ENCODE measurements at regions not wholly inside any gene's neighbourhood (a gene's known extent, or its start where the extent isn't known, plus 50 kb on each side); places are given as distances from the start of the nearest gene placed in this dataset.

GRCh38 chr6:168370310-168370991, 50.9 kb upstream of the DACT2 start:
- no peak overlapping the region for H3K27ac ChIP-seq (ENCODE audit: control insufficient read depth, insufficient read depth)
- H3K4me1 ChIP-seq (ENCODE audit: control insufficient read depth, insufficient read depth, low read length) = no peaks in the 10 kb centered on the region
- 50% methylated on average over 40 of the region's 43 CpGs for WGBS (ENCODE audit: insufficient coverage, insufficient replicate concordance, low lambda C conversion rate, missing lambda C conversion rate)
- no peaks in the 10 kb centered on the region for H3K79me2 ChIP-seq (ENCODE audit: control insufficient read depth, insufficient read depth, low read length)
- ATAC-seq (peak; percentile 74), FAIRE-seq (no peak), DNase-seq (ENCODE audit: low read depth, low spot score) (no peak)
- H3K36me3 ChIP-seq (ENCODE audit: control insufficient read depth in 2 of 2, insufficient read depth in 2 of 2, low read length in 1 of 2) = no peaks in the 10 kb centered on the region
- H3K4me3 ChIP-seq = no peak overlapping the region
- H3K9ac ChIP-seq (ENCODE audit: control insufficient read depth, insufficient read depth, low read length) = no peak overlapping the region
- H4K20me1 ChIP-seq (ENCODE audit: control insufficient read depth, insufficient read depth) = no peaks in the 10 kb centered on the region
- no peaks in the 10 kb centered on the region for H3K27me3 ChIP-seq (replicated peaks in 1 of 2; ENCODE audit: control insufficient read depth in 2 of 2, insufficient read depth in 2 of 2, low read length in 1 of 2)
- TF ChIP-seq TCF12 (IDR thresholded peaks at IDR 0.05; ENCODE audit: low read depth, low read length) (no peak), POU2F2 (IDR thresholded peaks at IDR 0.05; ENCODE audit: borderline replicate concordance, low read depth, low read length) (no peak), IRF3 (IDR thresholded peaks at IDR 0.05) (no peak), MTA2 (IDR thresholded peaks at IDR 0.05; ENCODE audit: low read depth) (no peak), CBX3 (IDR thresholded peaks at IDR 0.05; ENCODE audit: borderline replicate concordance, low read depth) (no peak), CTCF (IDR thresholded peaks at IDR 0.05 in 2 of 3, conservative IDR thresholded peaks at IDR 0.05 in 1 of 3; ENCODE audit: control insufficient read depth in 2 of 3, extremely low read depth in 1 of 3, insufficient read depth in 1 of 3, low read depth in 3 of 3, low read length in 3 of 3) (peak in 2 of 3 experiments; percentile 34 to 49; a peak in 3 of 6 replicates), POLR2AphosphoS5 (IDR thresholded peaks at IDR 0.05; ENCODE audit: low read length) (no peak), NKRF (conservative IDR thresholded peaks at IDR 0.05) (no peak), ZNF24 (IDR thresholded peaks at IDR 0.05) (no peak), BRCA1 (IDR thresholded peaks at IDR 0.05; ENCODE audit: low read depth, low read length) (no peak), ZNF217 (IDR thresholded peaks at IDR 0.05) (no peak), RAD21 (IDR thresholded peaks at IDR 0.05; ENCODE audit: insufficient read depth, low read depth, low read length) (peak; percentile 44)
- SMC1A ChIA-PET (ENCODE audit: uncharacterized antibody, unreplicated experiment) = no interaction called here
- in situ Hi-C loops (cut with MboI) = no loop called here
- intact Hi-C loops (cut with micrococcal nuclease; ENCODE audit: unreplicated experiment) = loop anchor here (1.0 kb wide), 1 partner anchor 514 kb away; no protein-coding TSS in a partner anchor
- POLR2A ChIA-PET = no interaction called here
- RAD21 ChIA-PET (ENCODE audit: unreplicated experiment) = no interaction called here
- no peak overlapping the region for H3K4me2 ChIP-seq (ENCODE audit: control insufficient read depth, insufficient read depth)
- no peaks in the 10 kb centered on the region for H3K9me3 ChIP-seq (replicated peaks; ENCODE audit: control insufficient read depth, insufficient read depth, low read length)
- CTCF ChIA-PET = interaction anchor here (1.4 to 1.5 kb wide), 3 partner anchors 509 to 513 kb away, joined by 3 to 4 read pairs (median 4); no protein-coding TSS in a partner anchor
- no TSS peak for BruUV-seq (replicated peaks)
- H2AFZ ChIP-seq (ENCODE audit: control insufficient read depth, low read depth, low read length) = no peak overlapping the region
